Heart left ventricle (tissue), 16 donors: ENCODE measurements at regions not wholly inside any gene's neighbourhood (a gene's known extent, or its start where the extent isn't known, plus 50 kb on each side); places are given as distances from the start of the nearest gene placed in this dataset.

Experiments
- ATAC-seq, 4 donors: fragments of 200-7000 bp; cut with Tn5 transposase; one replicate each; pipeline ENCODE4 v1.9.1; 2020 to 2022; ENCODE audit warnings: moderate library complexity in 4 of 4, mild to moderate bottlenecking in 3 of 4, moderate number of reproducible peaks in 1 of 4
- DNase-seq, 5 donors: peaks; one replicate each; pipeline ENCODE4 v3.0.0-alpha.2; 2020
- H3K27ac ChIP-seq, 12 donors: fragments of 200-600 bp; sonication (generic) in 4 of 12; one replicate each; pipeline versions ENCODE4 v1.5.0 to v1.8.0; 2016 to 2022; ENCODE audit warnings: mild to moderate bottlenecking in 2 of 12
- H3K27me3 ChIP-seq, 9 donors: fragments of 200-600 bp; sonication (generic) in 2 of 9; one replicate each; pipeline versions ENCODE4 v1.5.1 to v1.8.0; 2016 to 2022; ENCODE audit warnings: mild to moderate bottlenecking in 3 of 9
- H3K36me3 ChIP-seq, 9 donors: fragments of 200-600 bp; sonication (generic) in 2 of 9; one replicate each; pipeline versions ENCODE4 v1.5.0 to v1.8.0; 2018 to 2022; ENCODE audit warnings: mild to moderate bottlenecking in 2 of 9
- H3K4me1 ChIP-seq, 12 donors: fragments of 200-600 bp; sonication (generic) in 4 of 12; one replicate each; pipeline versions ENCODE4 v1.5.0 to v1.8.0; 2016 to 2022; ENCODE audit warnings: mild to moderate bottlenecking in 3 of 12
- H3K4me3 ChIP-seq, 12 donors: fragments of 200-600 bp; sonication (generic) in 4 of 12; one replicate each; pipeline versions ENCODE4 v1.5.0 to v1.8.0; 2017 to 2022; ENCODE audit warnings: mild to moderate bottlenecking in 9 of 12, moderate library complexity in 4 of 12
- H3K9me3 ChIP-seq, 12 donors: fragments of 200-600 bp; sonication (generic) in 4 of 12; one replicate each; pipeline versions ENCODE4 v1.5.0 to v1.8.0; 2016 to 2022; ENCODE audit warnings: mild to moderate bottlenecking in 1 of 12
- CTCF ChIP-seq, 12 donors: fragments of 200-600 bp; sonication (generic) in 4 of 12; IDR thresholded peaks; one replicate each; pipeline versions ENCODE4 v1.5.0 to v1.8.0; 2018 to 2022; ENCODE audit warnings: antibody characterized with exemption in 12 of 12, mild to moderate bottlenecking in 5 of 12
- POLR2A ChIP-seq, 2 donors: fragments of 450-650 bp; IDR thresholded peaks; one replicate each; pipeline ENCODE4 v1.6.1; 2017; ENCODE audit warnings: antibody characterized with exemption in 2 of 2, mild to moderate bottlenecking in 2 of 2, moderate library complexity in 2 of 2
- WGBS, 4 donors: extraction: QIAGEN DNeasy Blood & Tissue Kit in 2 of 4; methylation state at CpG; one replicate each; pipeline versions ENCODE4 v1.1.5 to v1.1.7; 2013 to 2018; 5-methylcytosine and 5-hydroxymethylcytosine counted together
- intact Hi-C, 10 donors: fragments of 100-400 bp; cut with DNase I; formaldehyde crosslinking; loops; one replicate each; pipeline versions ENCODE4 v1.11.1 to v1.14.2; 2022
- donor health status: ischemic (EF 13 %, LVEDD 7.1; RV severe dilation, severe dysfunction).
- donor health status: healthy with polysubstance abuse.
- donor health status: DM: no; HTN: yes; CAD: no.
- donor health status: DM: no; HTN: no; CAD: no.
- donor health status: ischemic (EF 25% LVEDD 6.9; RV normal size, moderate dysfunction).
- donor health status: ischemic (EF 25% LVEDD 5.7; RV mildly dilated, moderate dysfunction).
- donor health status: healthy.
- donor health status: DM: yes; HTN: yes; CAD: no.
- donor health status: ischemic (EF 35%, LVEDD 5.7; RV mildly dilated, moderate dysfunction).
- donor health status: nonischemic (EF 11% LVEDD 7.7; RV severe dilation, severe dysfunction).
- donor health status: DM: yes; HTN: yes; CAD: no.
- donor health status: PGD.
- donor health status: ischemic (EF 29% LVEDD 5.4; RV normal size, mild dysfunction).
- donor health status: nonischemic (EF 23%, LVEDD 6.1; RV moderate dilation, normal function).

GRCh38 chr9:2359891-2360471 is 261.6 kb upstream of the VLDLR start:
- 61 to 79% (median 76%) methylated on average over 3 of the region's 3 CpGs for WGBS, 4 donors
- intact Hi-C loops, result no loop called here
- Histone ChIP-seq H3K4me3 (no peak overlapping the region), H3K27ac (no peak overlapping the region), H3K27me3 (no peaks in the 10 kb centered on the region), H3K36me3 (no peaks in the 10 kb centered on the region), H3K4me1 (no peaks in the 10 kb centered on the region), H3K9me3 (no peaks in the 10 kb centered on the region)
- no peak for ATAC-seq
- no peak for DNase-seq
- TF ChIP-seq POLR2A (IDR thresholded peaks at IDR 0.05) (no peak), CTCF (IDR thresholded peaks at IDR 0.05) (no peak)

- Histone ChIP-seq H3K27me3 (no peaks in the 10 kb centered on the region), H3K36me3 (no peaks in the 10 kb centered on the region), H3K4me1 (no peaks in the 10 kb centered on the region), H3K4me3 (no peak overlapping the region), H3K27ac (no peak overlapping the region), H3K9me3 (no peaks in the 10 kb centered on the region)
- ATAC-seq, result no peak
- DNase-seq, result no peak
- intact Hi-C loops, result no loop called here
- WGBS, 4 donors, result 85 to 92% (median 89%) methylated on average over 2 of the region's 2 CpGs
- no peak for TF ChIP-seq POLR2A (IDR thresholded peaks at IDR 0.05)
- TF ChIP-seq CTCF (IDR thresholded peaks at IDR 0.05), result no peak
These were observed 259.4 kb upstream of the VLDLR start for GRCh38 chr9:2362150-2362549.

GRCh38 chr9:2363138-2363745 is 258.3 kb upstream of the VLDLR start:
- ATAC-seq (no peak), DNase-seq (no peak)
- no peaks in the 10 kb centered on the region for H3K36me3 ChIP-seq
- no peak for TF ChIP-seq CTCF (IDR thresholded peaks at IDR 0.05)
- no peak for TF ChIP-seq POLR2A (IDR thresholded peaks at IDR 0.05)
- H3K9me3 ChIP-seq, result no peaks in the 10 kb centered on the region
- no peak overlapping the region for H3K27ac ChIP-seq
- H3K27me3 ChIP-seq, result no peaks in the 10 kb centered on the region
- H3K4me3 ChIP-seq, result no peak overlapping the region
- WGBS, 4 donors, result 77 to 84% (median 82%) methylated on average over 6 of the region's 6 CpGs
- intact Hi-C loops, result no loop called here
- H3K4me1 ChIP-seq, result no peaks in the 10 kb centered on the region

- Histone ChIP-seq H3K4me1 (no peaks in the 10 kb centered on the region), H3K4me3 (no peak overlapping the region), H3K9me3 (no peaks in the 10 kb centered on the region), H3K27ac (no peak overlapping the region), H3K27me3 (no peaks in the 10 kb centered on the region), H3K36me3 (no peaks in the 10 kb centered on the region)
- TF ChIP-seq CTCF (IDR thresholded peaks at IDR 0.05) (no peak), POLR2A (IDR thresholded peaks at IDR 0.05) (no peak)
- DNase-seq (no peak), ATAC-seq (no peak)
- intact Hi-C loops, result no loop called here
- WGBS, 4 donors, result 89 to 97% (median 92%) methylated on average over 1 of the region's 1 CpG
These were observed 257.8 kb upstream of the VLDLR start for GRCh38 chr9:2363781-2364180.
